GM20000 (cell line): ENCODE measurements at regions not wholly inside any gene's neighbourhood (a gene's known extent, or its start where the extent isn't known, plus 50 kb on each side); places are given as distances from the start of the nearest gene placed in this dataset.

Experiments
- DNase-seq: peaks from one replicate; pipeline ENCODE4 v3.0.0; 2012; ENCODE audit warnings: low spot score
- TF ChIP-seq, protein P1 (sequence below): IDR thresholded peaks from 2 replicates; pipeline ENCODE4 v1.5.1; 2012; ENCODE audit warnings: mild to moderate bottlenecking, control low read depth; ENCODE audit errors: extremely low read depth, missing control alignments

DNA sequence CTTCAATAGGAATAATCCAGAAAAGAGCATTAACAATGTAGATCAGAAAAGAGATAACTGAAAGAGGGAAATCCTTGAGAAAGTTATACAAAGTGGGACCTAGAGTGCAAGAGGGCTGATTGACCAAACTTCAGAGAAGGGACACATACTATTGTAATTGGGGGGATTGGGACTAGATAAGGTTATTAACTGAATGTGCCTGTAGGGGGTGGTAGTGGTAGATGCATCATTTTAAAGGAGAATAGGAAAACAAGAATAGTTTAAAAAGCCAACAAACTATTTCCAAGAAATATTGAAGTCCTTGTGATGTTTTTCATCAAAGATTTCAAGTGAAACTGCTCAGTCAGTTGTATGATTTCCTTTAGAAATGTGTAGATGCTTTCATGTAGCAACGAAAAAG lies 468.5 kb downstream of the TAF11L14 start:
- TF ChIP-seq, protein P1, sequence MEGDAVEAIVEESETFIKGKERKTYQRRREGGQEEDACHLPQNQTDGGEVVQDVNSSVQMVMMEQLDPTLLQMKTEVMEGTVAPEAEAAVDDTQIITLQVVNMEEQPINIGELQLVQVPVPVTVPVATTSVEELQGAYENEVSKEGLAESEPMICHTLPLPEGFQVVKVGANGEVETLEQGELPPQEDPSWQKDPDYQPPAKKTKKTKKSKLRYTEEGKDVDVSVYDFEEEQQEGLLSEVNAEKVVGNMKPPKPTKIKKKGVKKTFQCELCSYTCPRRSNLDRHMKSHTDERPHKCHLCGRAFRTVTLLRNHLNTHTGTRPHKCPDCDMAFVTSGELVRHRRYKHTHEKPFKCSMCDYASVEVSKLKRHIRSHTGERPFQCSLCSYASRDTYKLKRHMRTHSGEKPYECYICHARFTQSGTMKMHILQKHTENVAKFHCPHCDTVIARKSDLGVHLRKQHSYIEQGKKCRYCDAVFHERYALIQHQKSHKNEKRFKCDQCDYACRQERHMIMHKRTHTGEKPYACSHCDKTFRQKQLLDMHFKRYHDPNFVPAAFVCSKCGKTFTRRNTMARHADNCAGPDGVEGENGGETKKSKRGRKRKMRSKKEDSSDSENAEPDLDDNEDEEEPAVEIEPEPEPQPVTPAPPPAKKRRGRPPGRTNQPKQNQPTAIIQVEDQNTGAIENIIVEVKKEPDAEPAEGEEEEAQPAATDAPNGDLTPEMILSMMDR, result no peak
- no peak for DNase-seq

DNA sequence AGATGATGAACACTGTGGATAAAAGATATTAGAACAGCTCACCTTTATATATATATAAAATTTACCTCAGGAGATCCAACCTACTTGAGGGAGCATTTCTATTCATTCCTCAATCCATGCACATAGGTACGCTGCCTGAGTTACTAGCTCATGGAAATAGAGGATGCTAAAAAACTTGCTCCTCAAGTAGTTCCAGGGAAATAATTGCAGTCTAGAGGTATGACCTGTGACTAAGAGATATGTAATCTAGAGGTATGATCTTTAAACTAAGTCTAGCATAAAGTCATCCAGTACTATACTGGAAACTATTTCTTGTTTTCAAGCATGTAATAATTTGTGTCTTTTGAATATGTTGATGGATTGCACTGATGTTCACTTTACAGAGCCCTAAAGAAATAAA lies 471.2 kb downstream of the TAF11L14 start:
- TF ChIP-seq, protein P1, result no peak
- DNase-seq, result no peak

- no peak for DNase-seq
- TF ChIP-seq, protein P1, result no peak
These were observed 477.7 kb downstream of the TAF11L14 start for GRCh38 chr5:18111906-18112465.

GRCh38 chr5:18113721-18114120 lies 479.5 kb downstream of the TAF11L14 start:
- no peak for DNase-seq
- TF ChIP-seq, protein P1, result no peak

DNA sequence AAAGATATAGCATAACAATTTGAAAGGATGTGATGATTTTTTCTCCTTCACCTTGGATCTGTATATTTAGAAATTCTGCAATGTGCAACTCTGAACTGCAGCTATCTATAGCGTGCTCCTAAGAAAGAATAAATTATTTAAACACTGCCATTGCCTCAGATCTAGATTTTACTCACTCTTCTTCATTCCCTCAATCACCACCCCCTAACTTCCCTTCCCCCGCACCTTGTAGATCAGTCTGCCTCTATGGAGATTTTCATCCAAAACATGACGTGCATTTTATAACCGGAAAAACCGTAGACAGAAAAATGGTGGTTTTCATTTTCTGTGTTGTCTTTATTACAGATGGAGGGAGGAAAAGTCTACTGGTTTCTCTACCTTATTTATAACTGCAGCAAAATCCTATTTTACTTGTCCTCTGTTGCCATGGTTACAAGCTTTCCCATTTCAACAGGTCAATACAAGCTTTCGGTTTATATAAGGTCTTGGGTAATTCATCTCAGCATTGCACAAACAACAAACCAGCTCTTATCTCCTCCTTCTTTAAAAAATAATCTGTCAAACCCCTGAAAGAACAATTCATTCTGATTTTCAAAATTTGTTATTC lies 480.0 kb downstream of the TAF11L14 start:
- DNase-seq, result no peak
- TF ChIP-seq, protein P1, result no peak

DNA sequence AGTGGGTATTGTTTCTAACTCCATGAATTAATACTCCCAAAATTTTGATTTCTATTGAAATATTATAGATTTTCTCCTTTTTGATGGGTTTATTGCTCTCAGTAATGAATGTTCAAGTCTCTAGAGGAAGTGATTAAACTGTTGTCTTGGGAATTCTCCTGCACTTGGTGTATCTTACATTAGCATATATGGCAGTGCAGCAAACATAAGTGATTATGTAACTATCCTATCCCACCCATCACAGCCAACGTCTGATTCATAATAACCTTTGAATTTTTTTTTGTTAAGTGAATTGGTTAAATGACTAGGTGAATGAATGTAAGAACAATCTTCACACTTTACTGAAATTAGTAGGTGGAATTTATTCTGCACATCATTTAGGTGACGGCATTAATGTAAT lies 483.7 kb downstream of the TAF11L14 start:
- DNase-seq, result no peak
- TF ChIP-seq, protein P1, result no peak

DNA sequence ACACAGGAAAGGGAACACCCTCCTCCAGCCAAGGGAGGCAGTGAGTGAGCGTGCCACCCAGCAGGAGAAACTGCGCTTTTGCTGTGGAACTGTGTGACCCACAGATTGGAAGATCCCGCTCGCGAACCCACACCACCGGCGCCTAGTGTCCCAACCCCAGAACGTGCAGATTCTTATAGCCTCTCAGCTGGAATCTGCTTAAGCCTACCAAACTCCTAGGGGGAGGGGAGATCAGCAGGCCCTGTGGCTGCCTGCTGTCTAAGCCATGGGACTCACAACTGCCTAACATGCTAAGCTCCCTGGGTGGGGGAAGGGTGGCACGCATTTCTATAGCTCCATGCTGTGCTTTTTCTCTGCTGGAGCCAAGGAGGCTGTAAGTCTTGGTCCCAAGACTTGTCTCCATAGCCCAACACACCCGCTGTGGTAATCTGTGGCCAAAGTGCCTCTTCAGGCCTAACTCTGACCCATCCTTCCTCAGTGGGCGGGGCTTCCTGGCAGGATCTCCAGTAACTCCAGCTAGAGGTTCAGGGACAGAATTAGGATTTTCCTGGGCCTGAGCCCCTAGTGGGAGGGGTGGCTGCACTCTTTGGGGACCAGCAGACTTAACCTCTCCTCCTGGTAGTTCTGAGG lies 485.0 kb downstream of the TAF11L14 start:
- no peak for DNase-seq
- TF ChIP-seq, protein P1, result no peak
